HT1080 (cell line): ENCODE measurements at regions not wholly inside any gene's neighbourhood (a gene's known extent, or its start where the extent isn't known, plus 50 kb on each side); places are given as distances from the start of the nearest gene placed in this dataset. TPM values are rescaled to one million over a fixed set of nuclear protein-coding genes. Genes with fewer than 3 reads are reported as not detected.
"Not testable (repeated sequence)": the region's sequence is repeated elsewhere in the genome, so short reads cannot be mapped to it uniquely, and the experiment has no call there.

Experiments used
- DNase-seq: peaks from one replicate; pipeline ENCODE4 v3.0.0-alpha.2; 2015; ENCODE audit warnings: low read depth
- small RNA-seq: library from RNA; depleted of rRNA; stranded (forward); fragments of <200 nt; gene quantifications from one replicate; pipeline ENCODE3, GENCODE V24; 2014

DNA sequence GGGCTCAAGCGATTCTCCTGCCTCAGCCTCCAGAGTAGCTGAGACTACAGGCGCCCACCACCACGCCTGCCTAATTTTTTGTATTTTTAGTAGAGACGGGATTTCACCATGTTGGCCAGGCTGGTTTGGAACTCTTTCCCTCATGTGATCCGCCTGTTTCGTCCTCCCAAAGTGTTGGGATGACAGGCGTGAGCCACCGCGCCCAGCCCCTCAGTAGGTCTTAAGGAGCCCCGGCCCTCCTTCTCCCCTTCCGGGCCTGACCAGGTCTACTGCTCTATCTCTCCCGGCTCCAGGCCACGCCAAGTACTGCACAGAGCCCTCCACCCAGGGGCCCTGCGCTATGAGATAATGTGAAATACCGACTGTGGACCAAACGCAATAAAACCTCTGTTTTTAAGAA, 785.5 kb downstream of the FOXD4L5 start:
- not testable (repeated sequence) for DNase-seq

DNA sequence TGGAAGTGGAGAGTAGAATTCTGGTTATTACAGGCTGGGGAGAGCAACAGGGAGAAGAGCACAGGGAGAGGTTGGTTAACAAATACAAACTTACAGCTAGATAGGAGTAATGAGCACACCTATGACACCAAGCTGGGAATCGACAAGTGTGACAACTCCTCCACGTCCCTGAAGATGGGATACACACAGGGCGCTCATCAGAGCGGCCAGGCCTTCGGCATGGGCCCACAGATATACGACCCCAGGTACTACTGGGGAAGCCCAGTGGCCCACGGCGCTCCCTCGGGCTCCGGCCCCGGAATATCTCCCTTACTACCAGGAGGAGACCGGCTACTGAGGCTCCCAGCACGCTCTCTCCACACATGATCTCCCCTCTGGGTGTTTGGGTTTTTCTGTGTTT, 786.6 kb downstream of the FOXD4L5 start:
- DNase-seq: not testable (repeated sequence)

DNA sequence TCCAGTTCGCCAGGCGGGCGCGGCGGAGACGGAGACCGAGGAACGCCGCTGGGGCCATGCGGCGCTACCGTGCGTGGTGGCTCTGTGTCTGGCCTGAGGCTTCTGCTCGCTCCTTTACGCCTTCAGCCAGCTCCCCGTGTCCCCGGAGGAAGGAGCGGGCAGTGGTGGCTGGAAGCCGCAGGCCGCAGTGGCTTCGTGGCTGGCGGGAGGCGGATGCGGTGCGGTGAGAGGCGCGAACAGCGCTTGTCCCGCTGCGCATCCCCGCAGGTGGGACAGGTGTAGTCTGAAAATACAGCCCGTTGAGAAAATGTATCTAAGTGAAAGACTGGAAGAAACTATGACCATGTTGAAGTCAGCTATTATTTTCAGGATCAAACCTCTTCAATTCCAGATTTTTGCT, 796.5 kb downstream of the FOXD4L5 start:
- DNase-seq: not testable (repeated sequence)

DNA sequence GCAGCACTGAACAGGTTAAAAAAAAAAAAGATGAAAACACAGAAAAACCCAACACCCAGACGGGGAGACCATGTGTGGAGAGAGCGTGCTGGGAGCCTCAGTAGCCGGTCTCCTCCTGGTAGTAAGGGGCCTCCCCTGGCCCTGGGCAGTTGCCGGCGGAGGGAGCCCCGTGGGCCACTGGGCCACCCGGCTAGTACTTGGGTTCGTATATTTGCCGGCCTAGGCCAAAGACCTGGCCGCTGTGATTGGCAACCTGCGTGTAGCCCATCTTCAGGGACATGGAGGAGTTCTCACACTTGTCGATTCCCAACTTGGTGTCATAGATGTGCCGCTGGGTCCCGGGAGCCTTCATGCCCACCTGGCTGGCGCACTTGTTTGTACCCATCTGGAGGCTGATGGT, 798.9 kb downstream of the FOXD4L5 start:
- DNase-seq: not testable (repeated sequence)

DNA sequence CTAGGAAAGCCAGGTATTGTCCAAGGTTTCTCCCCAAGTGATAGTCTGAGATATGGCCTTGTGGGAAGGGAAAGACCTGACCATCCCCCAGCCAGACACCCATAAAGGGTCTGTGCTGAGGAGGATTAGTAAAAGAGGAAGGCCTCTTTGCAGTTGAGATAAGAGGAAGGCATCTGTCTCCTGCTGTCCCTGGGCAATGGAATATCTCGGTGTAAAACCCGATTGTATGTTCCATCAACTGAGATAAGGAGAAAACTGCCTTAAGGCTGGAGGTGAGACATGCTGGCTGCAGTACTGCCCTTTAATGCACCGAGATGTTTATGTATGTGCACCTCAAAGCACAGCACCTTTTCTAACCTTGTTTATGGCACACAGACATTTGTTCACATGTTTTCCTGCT, 805.9 kb downstream of the FOXD4L5 start:
- DNase-seq: not testable (repeated sequence)

DNA sequence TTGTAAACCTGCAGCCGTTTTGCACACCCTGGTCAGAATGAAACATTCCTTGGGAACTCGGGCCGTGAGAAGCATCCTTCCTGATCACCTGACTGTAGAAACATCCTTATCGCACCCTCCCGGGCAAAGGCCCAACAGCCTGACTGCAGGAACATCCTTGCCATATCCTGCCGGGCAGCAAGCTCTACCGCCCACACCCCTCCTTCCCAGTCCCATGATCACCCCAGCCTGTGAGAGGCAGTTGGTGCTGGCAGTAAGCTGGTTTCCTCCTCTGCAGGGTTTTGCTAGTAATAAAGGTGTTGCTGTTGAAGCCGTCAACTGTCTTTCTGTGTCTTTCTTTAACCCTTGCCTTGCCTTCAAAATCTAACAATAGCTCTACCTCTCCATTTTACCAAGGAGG, 816.1 kb downstream of the FOXD4L5 start:
- not testable (repeated sequence) for DNase-seq

DNA sequence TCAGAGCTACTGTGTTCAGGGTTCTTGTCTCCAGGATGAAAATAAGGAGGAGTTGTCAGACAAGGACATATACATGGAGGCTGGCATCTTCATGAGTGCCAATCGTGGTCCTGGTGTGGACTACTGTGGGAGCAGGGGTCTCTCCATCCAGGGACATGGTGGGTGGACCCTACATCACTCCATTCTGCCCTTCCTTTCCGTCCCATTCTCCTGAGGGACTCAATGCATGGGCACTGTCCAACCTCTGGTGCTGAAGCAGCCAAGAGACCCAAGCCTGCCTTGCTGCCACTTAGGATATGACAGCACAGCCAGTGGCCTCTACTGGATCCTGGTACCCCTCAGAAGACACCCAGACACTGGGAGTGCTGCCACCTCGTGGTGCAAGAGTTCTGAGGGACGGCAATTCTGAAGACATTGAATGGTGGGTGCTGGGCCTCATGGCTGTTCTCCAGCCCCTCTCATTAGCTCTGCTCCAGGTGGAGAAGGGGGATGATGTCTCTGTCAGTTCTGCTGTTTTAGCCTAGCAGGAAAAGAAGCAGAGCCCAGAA, 818.9 kb downstream of the FOXD4L5 start:
- not testable (repeated sequence) for DNase-seq

DNA sequence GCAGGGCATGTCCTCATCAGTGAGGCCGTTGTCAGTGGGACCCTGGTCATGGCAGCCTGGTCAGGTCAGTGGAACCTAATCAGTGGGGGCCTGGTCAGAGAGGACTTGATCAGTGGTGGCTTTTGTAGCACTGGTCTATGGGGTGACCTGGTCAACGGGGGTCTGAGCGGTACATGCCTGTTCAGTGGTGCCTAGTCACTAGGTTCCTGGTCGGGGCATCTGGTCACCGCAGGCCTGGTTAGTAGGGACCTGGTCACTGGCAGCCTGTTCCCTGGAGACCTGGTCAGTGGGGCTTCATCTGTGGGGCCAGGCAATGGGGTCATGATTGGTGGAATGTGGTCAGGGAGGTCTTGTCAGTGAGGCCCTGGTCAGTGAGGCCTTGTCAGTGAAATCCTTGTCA, 823.1 kb downstream of the FOXD4L5 start:
- DNase-seq: not testable (repeated sequence)

DNA sequence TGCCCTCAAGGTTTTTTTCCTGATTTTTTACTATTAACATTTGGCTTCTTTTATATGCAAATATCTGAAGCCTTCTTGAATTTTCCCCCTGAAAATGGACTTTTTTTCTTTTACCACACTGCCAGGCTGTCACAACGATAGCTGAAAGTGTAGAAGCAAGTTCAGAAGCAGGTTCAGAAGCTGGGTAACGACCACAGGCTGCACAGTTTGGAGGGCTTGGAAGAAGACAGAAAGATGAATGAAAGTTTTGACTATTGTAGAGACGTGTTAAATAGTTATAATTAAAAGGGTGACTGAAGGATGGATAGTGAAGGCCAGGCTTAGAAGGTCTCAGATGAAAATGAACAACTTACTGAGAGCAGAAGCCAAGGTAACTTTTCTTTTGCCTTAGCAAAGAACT, 826.4 kb downstream of the FOXD4L5 start:
- DNase-seq: not testable (repeated sequence)

DNA sequence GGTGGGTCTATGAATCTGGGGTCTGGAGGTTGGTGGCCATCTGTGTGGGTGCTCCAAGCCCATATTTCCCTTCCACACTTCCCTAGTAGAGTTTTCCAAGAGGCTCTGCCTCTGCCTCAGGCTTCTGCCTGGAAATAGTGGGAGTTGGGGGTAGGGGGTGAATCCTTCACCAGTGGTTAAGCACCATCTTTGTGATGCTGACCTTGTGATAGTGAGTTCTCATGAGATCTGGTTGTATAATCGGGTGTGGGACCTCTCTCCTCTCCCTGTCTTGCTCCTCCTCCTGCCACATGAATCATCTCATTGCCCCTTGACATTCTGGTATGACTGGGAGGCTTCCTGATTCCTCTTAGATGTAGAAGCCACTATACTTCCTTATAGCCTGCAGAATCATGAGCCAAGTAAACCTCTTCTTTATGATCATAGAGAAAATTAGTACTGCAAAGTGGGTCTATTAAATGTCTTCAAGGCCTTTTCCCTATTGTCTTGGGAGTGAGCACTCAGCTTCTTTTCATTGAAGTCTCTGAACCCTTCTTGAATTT, 829.8 kb downstream of the FOXD4L5 start:
- not testable (repeated sequence) for DNase-seq

DNA sequence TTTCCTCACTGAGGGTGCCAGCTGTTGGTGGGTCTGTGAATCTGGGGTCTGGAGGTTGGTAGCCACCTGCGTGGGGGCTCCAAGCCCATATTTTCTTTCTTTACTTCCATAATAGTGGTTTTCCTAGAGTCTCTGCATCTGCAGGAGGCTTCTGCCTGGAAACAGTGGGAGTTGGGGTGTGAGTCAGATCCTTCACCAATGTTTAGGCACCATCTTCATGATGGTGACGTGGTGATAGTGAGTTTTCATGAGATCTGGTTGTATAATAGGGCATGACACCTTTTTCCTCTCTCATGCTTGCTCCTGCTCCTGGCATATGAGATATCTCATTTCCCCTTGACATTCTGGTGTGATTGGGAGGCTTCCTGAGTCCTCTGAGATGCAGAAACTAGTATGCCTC, 832.9 kb downstream of the FOXD4L5 start:
- DNase-seq: peak; percentile 45

DNA sequence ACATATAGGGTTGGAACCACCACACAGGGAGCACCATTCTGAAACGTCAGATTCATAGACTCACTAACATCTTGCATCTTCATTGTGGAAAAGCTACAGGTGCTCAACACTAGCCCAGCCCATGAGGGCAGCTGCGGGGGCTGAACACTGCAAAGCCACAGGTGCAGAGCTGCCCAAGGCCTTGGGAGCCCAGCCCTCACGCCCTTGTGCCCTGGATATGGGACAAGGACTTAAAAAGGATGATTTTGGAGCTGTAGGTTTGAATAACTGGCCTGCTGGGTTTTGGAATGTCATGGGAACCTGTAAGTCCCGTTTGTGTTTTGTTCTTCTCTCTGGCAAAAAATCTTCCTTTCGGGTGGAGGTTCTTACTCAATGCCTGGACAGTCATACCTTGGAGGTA, 834.4 kb downstream of the FOXD4L5 start:
- not testable (repeated sequence) for DNase-seq

DNA sequence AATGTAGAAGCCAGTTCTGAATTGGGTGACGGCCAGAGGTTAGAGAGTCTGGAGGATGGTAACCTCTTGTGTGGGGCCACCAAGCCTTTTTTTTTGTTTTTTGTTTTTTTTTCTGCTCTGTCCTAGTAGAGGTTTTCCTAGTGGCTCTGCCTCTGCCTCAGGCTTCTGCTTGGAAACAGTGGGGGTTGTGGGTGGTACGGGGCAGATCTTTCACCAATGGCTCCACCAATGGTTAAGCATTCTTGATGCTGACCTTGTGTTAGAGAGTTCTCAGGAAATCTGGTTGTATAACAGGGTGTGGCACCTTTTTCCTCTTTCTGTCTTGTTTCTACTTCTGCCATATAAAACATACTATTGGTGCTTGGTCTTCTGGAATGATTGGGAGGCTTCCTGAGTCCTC, 836.0 kb downstream of the FOXD4L5 start:
- not testable (repeated sequence) for DNase-seq

DNA sequence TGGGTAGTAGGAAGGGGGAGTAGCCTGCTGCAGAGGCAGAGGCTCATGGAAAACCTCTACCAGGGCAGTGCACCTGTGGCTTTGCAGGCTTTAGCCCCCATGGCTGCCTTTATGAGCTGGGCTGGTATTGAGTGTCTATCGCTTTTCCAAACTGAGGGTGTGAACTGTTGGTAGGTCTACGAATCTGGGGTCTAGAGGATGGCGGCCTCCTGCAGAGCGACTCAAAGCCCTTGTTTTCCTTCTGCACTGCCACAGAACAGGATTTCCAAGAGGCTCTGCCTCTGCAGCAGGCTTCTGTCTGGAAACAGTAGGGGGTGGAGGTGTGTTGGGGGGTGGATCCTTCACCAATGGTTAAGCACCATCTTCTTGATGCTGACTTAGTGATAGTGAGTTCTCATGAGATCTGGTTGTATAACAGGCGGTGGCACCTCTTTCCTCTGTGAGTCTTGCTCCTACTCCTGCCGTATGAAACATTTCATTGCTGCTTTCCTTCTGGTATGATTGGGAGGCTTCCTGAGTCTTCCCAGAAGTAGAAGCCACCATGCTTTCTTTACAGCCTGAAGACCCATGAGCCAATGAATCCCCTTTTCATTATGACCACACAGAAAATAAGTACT, 840.0 kb downstream of the FOXD4L5 start:
- not testable (repeated sequence) for DNase-seq

DNA sequence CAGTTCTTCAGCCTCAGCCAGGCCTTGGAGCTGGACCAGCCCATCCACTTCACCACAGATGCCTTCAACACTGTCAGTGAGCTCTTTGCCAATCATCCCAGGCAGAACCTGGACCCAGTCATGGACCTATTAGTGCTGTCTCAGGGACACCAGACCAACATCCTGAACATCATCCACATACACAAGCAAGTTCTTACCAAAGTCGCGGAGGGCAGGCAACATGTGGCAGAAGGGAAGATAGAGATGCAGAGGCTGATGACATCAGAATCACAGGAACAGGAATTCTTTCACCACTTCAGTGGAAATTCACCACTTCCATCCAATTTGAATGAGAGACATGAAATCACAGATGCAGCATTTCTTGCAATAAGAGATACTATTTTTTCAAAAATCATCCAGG, 845.3 kb downstream of the FOXD4L5 start:
- not testable (repeated sequence) for DNase-seq

Small RNA genes in the stretch of these regions (small RNA-seq; reads per million reads assigned to genes)
- not detected for gene AL773524.1
